AG10803 (cell line): ENCODE measurements at regions not wholly inside any gene's neighbourhood (a gene's known extent, or its start where the extent isn't known, plus 50 kb on each side); places are given as distances from the start of the nearest gene placed in this dataset.

Source experiments
- DNase-seq: peaks from one replicate; pipeline ENCODE4 v3.0.0; 2010; ENCODE audit warnings: low read depth
- H3K4me3 ChIP-seq: 2 replicates; pipeline ENCODE4 v1.5.1; 2011; ENCODE audit warnings: mild to moderate bottlenecking, low read length, control low read depth
- TF ChIP-seq, protein P1 (sequence below): conservative IDR thresholded peaks from 2 replicates; pipeline ENCODE4 v1.5.1; 2011; ENCODE audit warnings: mild to moderate bottlenecking, low read length, control low read depth, inconsistent platforms

DNA sequence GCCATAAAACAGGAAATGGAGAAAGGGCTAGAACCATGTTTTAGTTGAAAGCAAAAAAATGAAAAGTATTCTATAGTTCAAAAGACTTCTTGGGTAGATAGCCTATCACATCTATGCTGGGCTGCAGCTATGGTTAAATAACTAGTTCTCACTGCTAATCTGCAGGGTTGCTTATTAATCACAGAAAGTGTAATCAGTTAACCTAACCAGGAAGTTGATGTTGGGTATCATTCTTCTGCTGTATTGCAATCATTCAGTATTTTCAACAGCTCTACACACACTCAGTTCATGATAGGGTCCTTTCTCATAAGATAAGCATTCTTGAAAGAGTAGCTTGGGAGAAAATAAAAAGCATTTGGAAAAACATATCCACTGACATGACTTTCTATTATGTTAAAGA is 135.2 kb upstream of the TCF21 start:
- TF ChIP-seq, protein P1, sequence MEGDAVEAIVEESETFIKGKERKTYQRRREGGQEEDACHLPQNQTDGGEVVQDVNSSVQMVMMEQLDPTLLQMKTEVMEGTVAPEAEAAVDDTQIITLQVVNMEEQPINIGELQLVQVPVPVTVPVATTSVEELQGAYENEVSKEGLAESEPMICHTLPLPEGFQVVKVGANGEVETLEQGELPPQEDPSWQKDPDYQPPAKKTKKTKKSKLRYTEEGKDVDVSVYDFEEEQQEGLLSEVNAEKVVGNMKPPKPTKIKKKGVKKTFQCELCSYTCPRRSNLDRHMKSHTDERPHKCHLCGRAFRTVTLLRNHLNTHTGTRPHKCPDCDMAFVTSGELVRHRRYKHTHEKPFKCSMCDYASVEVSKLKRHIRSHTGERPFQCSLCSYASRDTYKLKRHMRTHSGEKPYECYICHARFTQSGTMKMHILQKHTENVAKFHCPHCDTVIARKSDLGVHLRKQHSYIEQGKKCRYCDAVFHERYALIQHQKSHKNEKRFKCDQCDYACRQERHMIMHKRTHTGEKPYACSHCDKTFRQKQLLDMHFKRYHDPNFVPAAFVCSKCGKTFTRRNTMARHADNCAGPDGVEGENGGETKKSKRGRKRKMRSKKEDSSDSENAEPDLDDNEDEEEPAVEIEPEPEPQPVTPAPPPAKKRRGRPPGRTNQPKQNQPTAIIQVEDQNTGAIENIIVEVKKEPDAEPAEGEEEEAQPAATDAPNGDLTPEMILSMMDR = no peak
- H3K4me3 ChIP-seq = no peak overlapping the region
- DNase-seq = no peak

GRCh38 chr6:133754298-133754697 is 134.6 kb upstream of the TCF21 start:
- TF ChIP-seq, protein P1 = no peak
- DNase-seq = no peak
- H3K4me3 ChIP-seq = no peak overlapping the region

DNA sequence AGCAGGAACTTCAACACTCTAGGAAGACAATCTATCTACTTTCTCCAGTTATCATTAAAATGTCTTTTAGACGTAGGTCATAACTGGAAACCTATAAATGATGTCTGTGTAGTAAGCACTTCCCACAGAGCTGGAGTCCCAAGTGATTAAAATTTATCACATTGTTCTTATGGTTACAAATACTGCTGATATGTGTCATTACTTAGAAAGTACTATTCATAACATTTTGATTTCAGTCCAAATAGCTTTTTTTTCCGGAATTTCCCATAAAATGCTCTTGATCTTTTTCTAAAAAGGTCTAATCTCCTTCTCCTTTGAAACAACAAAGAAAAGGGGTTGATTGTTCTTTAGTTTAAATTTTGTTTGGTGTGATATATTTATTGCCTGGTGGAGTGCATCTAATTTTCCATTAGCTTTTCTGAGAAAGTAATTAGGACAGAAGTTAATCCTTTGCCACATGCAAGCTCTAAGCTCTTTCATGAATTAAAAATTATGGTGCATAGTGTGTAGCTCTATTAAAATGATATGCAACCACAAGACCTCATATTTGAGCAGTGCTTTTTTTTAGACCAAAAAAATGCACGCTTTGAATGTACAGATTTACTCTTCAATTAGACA is 132.7 kb upstream of the TCF21 start:
- no peak overlapping the region for H3K4me3 ChIP-seq
- DNase-seq = peak; percentile 63
- TF ChIP-seq, protein P1 = no peak

DNA sequence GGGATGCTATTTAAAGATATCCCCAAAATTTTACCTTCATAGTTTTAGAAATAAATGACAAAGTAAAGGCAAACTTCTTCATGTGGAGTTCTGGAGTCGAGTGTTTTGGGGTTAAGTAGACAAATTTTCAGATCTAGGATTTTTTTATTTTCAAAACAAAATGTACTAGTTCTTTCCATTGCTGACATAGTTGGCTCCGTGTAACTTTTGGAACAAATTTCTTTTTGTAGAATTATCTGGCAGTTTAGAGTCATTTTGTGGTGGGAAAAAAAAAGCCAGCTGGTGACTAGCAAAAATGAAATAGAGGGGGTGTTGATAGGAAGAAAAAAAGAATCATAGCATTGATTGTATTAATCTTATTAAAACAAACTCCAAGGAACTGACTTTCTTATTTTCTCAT is 131.6 kb upstream of the TCF21 start:
- TF ChIP-seq, protein P1 = no peak
- peak; percentile 29 for DNase-seq

DNA sequence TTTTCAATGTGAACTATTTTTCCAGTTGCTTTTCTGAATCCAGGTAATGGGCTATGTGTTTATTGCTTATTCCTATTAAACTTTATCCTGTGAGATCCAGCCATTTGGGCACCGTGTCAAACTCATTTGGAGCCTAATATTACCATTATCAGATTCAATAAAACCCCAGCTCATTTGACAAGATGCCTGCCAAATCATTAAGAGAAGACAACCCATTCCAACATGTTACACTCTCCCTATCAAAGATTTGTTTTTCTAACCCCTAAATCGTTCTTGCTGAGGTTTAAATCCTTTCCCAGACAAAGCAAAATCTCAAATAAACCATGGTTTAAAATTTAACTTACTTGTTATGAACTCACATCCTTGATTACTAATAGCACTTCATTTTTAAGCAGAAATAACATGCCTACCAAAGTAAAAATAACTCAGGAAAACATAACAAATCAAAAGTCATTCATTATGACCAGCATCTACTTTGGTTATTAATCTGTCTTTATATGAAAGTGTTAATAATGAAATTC is 130.0 kb upstream of the TCF21 start:
- no peak for DNase-seq
- H3K4me3 ChIP-seq = no peak overlapping the region
- TF ChIP-seq, protein P1 = no peak

More for the DNA sequence above, 131.6 kb upstream of the TCF21 start:
- H3K4me3 ChIP-seq = no peak overlapping the region

DNA sequence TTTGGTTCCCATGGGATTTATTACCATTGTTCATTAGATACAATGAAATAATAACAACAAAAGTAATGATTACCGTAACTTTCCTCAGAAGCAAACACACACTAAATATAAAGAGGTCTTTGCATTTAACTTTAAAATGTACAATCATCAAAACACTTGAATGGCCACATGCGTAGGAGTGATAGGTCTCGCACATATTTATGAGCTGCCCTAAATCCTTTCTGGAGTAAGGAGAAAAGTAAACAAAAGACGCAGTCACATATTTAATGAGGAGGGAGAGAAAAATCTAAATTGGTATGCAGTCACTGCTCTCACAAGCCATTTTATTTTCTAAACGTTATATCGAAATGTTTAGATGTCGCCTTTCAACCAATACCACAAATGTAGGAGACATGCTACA is 129.4 kb upstream of the TCF21 start:
- no peak for DNase-seq
- H3K4me3 ChIP-seq = no peak overlapping the region
- TF ChIP-seq, protein P1 = no peak

- TF ChIP-seq, protein P1 = no peak
- H3K4me3 ChIP-seq = no peak overlapping the region
- DNase-seq = peak; percentile 29
Observed at GRCh38 chr6:133761706-133762105, 127.2 kb upstream of the TCF21 start.
